ENCODE measurements at regions not wholly inside any gene's neighbourhood (a gene's known extent, or its start where the extent isn't known, plus 50 kb on each side); places are given as distances from the start of the nearest gene placed in this dataset.

DNA sequence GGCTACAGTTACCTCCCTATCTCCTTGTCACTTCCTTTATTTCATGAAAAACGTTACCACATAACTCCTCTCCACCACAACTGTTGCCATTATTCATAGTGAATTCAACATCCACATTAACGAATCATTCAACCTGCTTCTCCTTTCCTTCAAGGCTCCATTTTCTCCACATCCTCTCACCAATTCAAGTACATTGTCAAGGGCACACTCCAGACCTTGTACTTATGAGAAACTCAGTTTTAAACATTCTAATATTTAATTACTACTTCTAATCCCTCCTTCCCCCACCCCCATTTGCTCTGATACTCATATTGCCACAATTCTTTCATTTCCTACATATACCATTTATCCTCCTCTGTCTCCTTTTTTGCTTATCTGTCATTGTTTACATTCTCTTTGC lies 871.2 kb downstream of the TUSC7 start:
- TF ChIP-seq, protein P1, sequence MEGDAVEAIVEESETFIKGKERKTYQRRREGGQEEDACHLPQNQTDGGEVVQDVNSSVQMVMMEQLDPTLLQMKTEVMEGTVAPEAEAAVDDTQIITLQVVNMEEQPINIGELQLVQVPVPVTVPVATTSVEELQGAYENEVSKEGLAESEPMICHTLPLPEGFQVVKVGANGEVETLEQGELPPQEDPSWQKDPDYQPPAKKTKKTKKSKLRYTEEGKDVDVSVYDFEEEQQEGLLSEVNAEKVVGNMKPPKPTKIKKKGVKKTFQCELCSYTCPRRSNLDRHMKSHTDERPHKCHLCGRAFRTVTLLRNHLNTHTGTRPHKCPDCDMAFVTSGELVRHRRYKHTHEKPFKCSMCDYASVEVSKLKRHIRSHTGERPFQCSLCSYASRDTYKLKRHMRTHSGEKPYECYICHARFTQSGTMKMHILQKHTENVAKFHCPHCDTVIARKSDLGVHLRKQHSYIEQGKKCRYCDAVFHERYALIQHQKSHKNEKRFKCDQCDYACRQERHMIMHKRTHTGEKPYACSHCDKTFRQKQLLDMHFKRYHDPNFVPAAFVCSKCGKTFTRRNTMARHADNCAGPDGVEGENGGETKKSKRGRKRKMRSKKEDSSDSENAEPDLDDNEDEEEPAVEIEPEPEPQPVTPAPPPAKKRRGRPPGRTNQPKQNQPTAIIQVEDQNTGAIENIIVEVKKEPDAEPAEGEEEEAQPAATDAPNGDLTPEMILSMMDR (IDR thresholded peaks at IDR 0.05 in 8 of 11, conservative IDR thresholded peaks at IDR 0.05 in 3 of 11) = no peak
- TF ChIP-seq POLR2A (IDR thresholded peaks at IDR 0.05) (no peak), POLR2AphosphoS5 (IDR thresholded peaks at IDR 0.05) (no peak)

Data from spleen (tissue), 7 donors.